ENCODE measurements at regions not wholly inside any gene's neighbourhood (a gene's known extent, or its start where the extent isn't known, plus 50 kb on each side); places are given as distances from the start of the nearest gene placed in this dataset.

- POLR2A ChIA-PET = no interaction called here
- no peak overlapping the region for H3K4me3 ChIP-seq (ENCODE audit: low read length)
- Mint-ChIP-seq H3K27me3 (peaks cover 0 to 13% (median 0%) of the 10 kb centered on the region in 5 donors), H3K36me3 (peaks cover 3 to 16% (median 11%) of the 10 kb centered on the region in 5 donors), H3K4me1 (peaks cover 0 to 1% (median 0%) of the 10 kb centered on the region in 7 donors), H3K27ac (no peak overlapping the region), H3K9me3 (peaks cover 2 to 43% (median 21%) of the 10 kb centered on the region in 11 donors), H3K4me3 (no peak overlapping the region)
- CTCF ChIA-PET = interaction anchor here (0.6 kb wide), 1 partner anchor 534 kb away, joined by 4 read pairs; no protein-coding TSS in a partner anchor
- H3K36me3 ChIP-seq (ENCODE audit: control insufficient read depth in 2 of 3, insufficient read depth in 3 of 3, low read length in 3 of 3) = no peaks in the 10 kb centered on the region
- intact Hi-C loops (cut with micrococcal nuclease) = loop anchor here in 1 of 2 donors (5.0 kb wide), 1 partner anchor 91 kb away; no protein-coding TSS in a partner anchor
- no peaks in the 10 kb centered on the region for H3K4me1 ChIP-seq (ENCODE audit: control insufficient read depth in 2 of 2, insufficient read depth in 2 of 2, low read length in 2 of 2)
- DNase-seq (no peak), ATAC-seq (no peak)
- no peak overlapping the region for H3K27ac ChIP-seq (ENCODE audit: low read depth, low read length)
- no peaks in the 10 kb centered on the region for H3K27me3 ChIP-seq (ENCODE audit: control insufficient read depth in 2 of 2, insufficient read depth in 2 of 2, low read length in 2 of 2)
- H3K9me3 ChIP-seq (ENCODE audit: control insufficient read depth in 2 of 3, low read length in 3 of 3) = peaks cover 0 to 16% (median 0%) of the 10 kb centered on the region in 3 experiments
Measured at GRCh38 chr2:12226653-12227052, 480.2 kb downstream of the LPIN1 start.

GRCh38 chr2:12227941-12228608 is 481.6 kb downstream of the LPIN1 start:
- H3K4me3 Mint-ChIP-seq = no peak overlapping the region
- Histone ChIP-seq H3K27ac (ENCODE audit: low read depth, low read length) (no peak overlapping the region), H3K9me3 (ENCODE audit: control insufficient read depth in 2 of 3, low read length in 3 of 3) (peaks cover 0 to 16% (median 0%) of the 10 kb centered on the region in 3 experiments), H3K36me3 (ENCODE audit: control insufficient read depth in 2 of 3, insufficient read depth in 3 of 3, low read length in 3 of 3) (no peaks in the 10 kb centered on the region), H3K27me3 (ENCODE audit: control insufficient read depth in 2 of 2, insufficient read depth in 2 of 2, low read length in 2 of 2) (no peaks in the 10 kb centered on the region), H3K4me1 (ENCODE audit: control insufficient read depth in 2 of 2, insufficient read depth in 2 of 2, low read length in 2 of 2) (no peaks in the 10 kb centered on the region), H3K4me3 (ENCODE audit: low read length) (no peak overlapping the region)
- intact Hi-C loops (cut with micrococcal nuclease) = loop anchor here in 1 of 2 donors (5.0 kb wide), 1 partner anchor 89 kb away; no protein-coding TSS in a partner anchor
- DNase-seq (no peak), ATAC-seq (no peak)
- H3K27ac Mint-ChIP-seq = no peak overlapping the region
- H3K4me1 Mint-ChIP-seq = peaks cover 0 to 1% (median 0%) of the 10 kb centered on the region in 7 donors
- H3K36me3 Mint-ChIP-seq = peaks cover 3 to 8% (median 6%) of the 10 kb centered on the region in 5 donors
- CTCF ChIA-PET = interaction anchor here (0.6 to 0.7 kb wide), 2 partner anchors 47 to 471 kb away, joined by 4 read pairs; no protein-coding TSS in a partner anchor
- H3K9me3 Mint-ChIP-seq = peaks cover 2 to 31% (median 17%) of the 10 kb centered on the region in 11 donors
- peaks cover 0 to 16% (median 0%) of the 10 kb centered on the region in 5 donors for H3K27me3 Mint-ChIP-seq
- POLR2A ChIA-PET = interaction anchor here (0.8 kb wide), 1 partner anchor 287 kb away, joined by 5 read pairs; no protein-coding TSS in a partner anchor

GRCh38 chr2:12231288-12231687 is 484.9 kb downstream of the LPIN1 start:
- Histone ChIP-seq H3K4me1 (ENCODE audit: control insufficient read depth in 2 of 2, insufficient read depth in 2 of 2, low read length in 2 of 2) (no peaks in the 10 kb centered on the region), H3K9me3 (ENCODE audit: control insufficient read depth in 2 of 3, low read length in 3 of 3) (no peaks in the 10 kb centered on the region), H3K36me3 (ENCODE audit: control insufficient read depth in 2 of 3, insufficient read depth in 3 of 3, low read length in 3 of 3) (no peaks in the 10 kb centered on the region), H3K27ac (ENCODE audit: low read depth, low read length) (no peak overlapping the region), H3K27me3 (ENCODE audit: control insufficient read depth in 2 of 2, insufficient read depth in 2 of 2, low read length in 2 of 2) (no peaks in the 10 kb centered on the region), H3K4me3 (ENCODE audit: low read length) (no peak overlapping the region)
- Mint-ChIP-seq H3K36me3 (no peaks in the 10 kb centered on the region), H3K9me3 (peaks cover 0 to 6% (median 0%) of the 10 kb centered on the region in 11 donors), H3K27ac (no peak overlapping the region), H3K27me3 (peaks cover 0 to 19% (median 0%) of the 10 kb centered on the region in 5 donors), H3K4me3 (no peak overlapping the region), H3K4me1 (no peaks in the 10 kb centered on the region)
- POLR2A ChIA-PET = no interaction called here
- no peak for DNase-seq
- intact Hi-C loops (cut with micrococcal nuclease) = no loop called here
- no peak for ATAC-seq
- CTCF ChIA-PET = no interaction called here

GRCh38 chr2:12232876-12233275 is 483.9 kb upstream of the TRIB2 start:
- no peaks in the 10 kb centered on the region for H3K27me3 ChIP-seq (ENCODE audit: control insufficient read depth in 2 of 2, insufficient read depth in 2 of 2, low read length in 2 of 2)
- peaks cover 0 to 19% (median 0%) of the 10 kb centered on the region in 5 donors for H3K27me3 Mint-ChIP-seq

GRCh38 chr2:12236136-12236844 is 480.4 kb upstream of the TRIB2 start:
- POLR2A ChIA-PET = no interaction called here

More at GRCh38 chr2:12232876-12233275, 483.9 kb upstream of the TRIB2 start:
- H3K9me3 Mint-ChIP-seq = peaks cover 0 to 4% (median 0%) of the 10 kb centered on the region in 11 donors
- ChIA-PET CTCF (no interaction called here), POLR2A (no interaction called here)
- no peak overlapping the region for H3K4me3 Mint-ChIP-seq
- ATAC-seq = no peak
- DNase-seq = no peak
- H3K36me3 Mint-ChIP-seq = no peaks in the 10 kb centered on the region
- Histone ChIP-seq H3K4me3 (ENCODE audit: low read length) (no peak overlapping the region), H3K36me3 (ENCODE audit: control insufficient read depth in 2 of 3, insufficient read depth in 3 of 3, low read length in 3 of 3) (no peaks in the 10 kb centered on the region), H3K9me3 (ENCODE audit: control insufficient read depth in 2 of 3, low read length in 3 of 3) (no peaks in the 10 kb centered on the region), H3K27ac (ENCODE audit: low read depth, low read length) (no peak overlapping the region), H3K4me1 (ENCODE audit: control insufficient read depth in 2 of 2, insufficient read depth in 2 of 2, low read length in 2 of 2) (no peaks in the 10 kb centered on the region)
- H3K4me1 Mint-ChIP-seq = no peaks in the 10 kb centered on the region
- H3K27ac Mint-ChIP-seq = no peak overlapping the region
- intact Hi-C loops (cut with micrococcal nuclease) = no loop called here

GRCh38 chr2:12240206-12240605 is 476.5 kb upstream of the TRIB2 start:
- Histone ChIP-seq H3K27ac (ENCODE audit: low read depth, low read length) (no peak overlapping the region), H3K27me3 (ENCODE audit: control insufficient read depth in 2 of 2, insufficient read depth in 2 of 2, low read length in 2 of 2) (no peaks in the 10 kb centered on the region), H3K4me1 (ENCODE audit: control insufficient read depth in 2 of 2, insufficient read depth in 2 of 2, low read length in 2 of 2) (no peaks in the 10 kb centered on the region), H3K9me3 (ENCODE audit: control insufficient read depth in 2 of 3, low read length in 3 of 3) (no peaks in the 10 kb centered on the region), H3K36me3 (ENCODE audit: control insufficient read depth in 2 of 3, insufficient read depth in 3 of 3, low read length in 3 of 3) (no peaks in the 10 kb centered on the region), H3K4me3 (ENCODE audit: low read length) (no peak overlapping the region)
- no peaks in the 10 kb centered on the region for H3K36me3 Mint-ChIP-seq
- H3K4me3 Mint-ChIP-seq = no peak overlapping the region
- intact Hi-C loops (cut with micrococcal nuclease) = no loop called here
- DNase-seq (no peak), ATAC-seq (no peak)
- H3K4me1 Mint-ChIP-seq = no peaks in the 10 kb centered on the region
- H3K9me3 Mint-ChIP-seq = peaks cover 0 to 5% (median 0%) of the 10 kb centered on the region in 11 donors
- H3K27me3 Mint-ChIP-seq = peaks cover 0 to 28% (median 0%) of the 10 kb centered on the region in 5 donors
- ChIA-PET POLR2A (interaction anchor here (0.8 to 1.1 kb wide), 2 partner anchors 10 to 15 kb away, joined by 3 read pairs; no protein-coding TSS in a partner anchor), CTCF (no interaction called here)
- no peak overlapping the region for H3K27ac Mint-ChIP-seq

More at GRCh38 chr2:12236136-12236844, 480.4 kb upstream of the TRIB2 start:
- DNase-seq (no peak), ATAC-seq (no peak)
- Histone ChIP-seq H3K27me3 (ENCODE audit: control insufficient read depth in 2 of 2, insufficient read depth in 2 of 2, low read length in 2 of 2) (no peaks in the 10 kb centered on the region), H3K4me1 (ENCODE audit: control insufficient read depth in 2 of 2, insufficient read depth in 2 of 2, low read length in 2 of 2) (no peaks in the 10 kb centered on the region), H3K27ac (ENCODE audit: low read depth, low read length) (no peak overlapping the region), H3K9me3 (ENCODE audit: control insufficient read depth in 2 of 3, low read length in 3 of 3) (no peaks in the 10 kb centered on the region), H3K4me3 (ENCODE audit: low read length) (no peak overlapping the region), H3K36me3 (ENCODE audit: control insufficient read depth in 2 of 3, insufficient read depth in 3 of 3, low read length in 3 of 3) (no peaks in the 10 kb centered on the region)
- peaks cover 0 to 2% (median 0%) of the 10 kb centered on the region in 11 donors for H3K9me3 Mint-ChIP-seq
- no peak overlapping the region for H3K27ac Mint-ChIP-seq
- no peak overlapping the region for H3K4me3 Mint-ChIP-seq
- peaks cover 0 to 16% (median 0%) of the 10 kb centered on the region in 5 donors for H3K27me3 Mint-ChIP-seq
- no peaks in the 10 kb centered on the region for H3K4me1 Mint-ChIP-seq
- H3K36me3 Mint-ChIP-seq = no peaks in the 10 kb centered on the region
- intact Hi-C loops (cut with micrococcal nuclease) = no loop called here
- CTCF ChIA-PET = no interaction called here

Measured in naive thymus-derived CD4-positive, alpha-beta T cell (primary cell).